ENCODE measurements at regions not wholly inside any gene's neighbourhood (a gene's known extent, or its start where the extent isn't known, plus 50 kb on each side); places are given as distances from the start of the nearest gene placed in this dataset.

DNA sequence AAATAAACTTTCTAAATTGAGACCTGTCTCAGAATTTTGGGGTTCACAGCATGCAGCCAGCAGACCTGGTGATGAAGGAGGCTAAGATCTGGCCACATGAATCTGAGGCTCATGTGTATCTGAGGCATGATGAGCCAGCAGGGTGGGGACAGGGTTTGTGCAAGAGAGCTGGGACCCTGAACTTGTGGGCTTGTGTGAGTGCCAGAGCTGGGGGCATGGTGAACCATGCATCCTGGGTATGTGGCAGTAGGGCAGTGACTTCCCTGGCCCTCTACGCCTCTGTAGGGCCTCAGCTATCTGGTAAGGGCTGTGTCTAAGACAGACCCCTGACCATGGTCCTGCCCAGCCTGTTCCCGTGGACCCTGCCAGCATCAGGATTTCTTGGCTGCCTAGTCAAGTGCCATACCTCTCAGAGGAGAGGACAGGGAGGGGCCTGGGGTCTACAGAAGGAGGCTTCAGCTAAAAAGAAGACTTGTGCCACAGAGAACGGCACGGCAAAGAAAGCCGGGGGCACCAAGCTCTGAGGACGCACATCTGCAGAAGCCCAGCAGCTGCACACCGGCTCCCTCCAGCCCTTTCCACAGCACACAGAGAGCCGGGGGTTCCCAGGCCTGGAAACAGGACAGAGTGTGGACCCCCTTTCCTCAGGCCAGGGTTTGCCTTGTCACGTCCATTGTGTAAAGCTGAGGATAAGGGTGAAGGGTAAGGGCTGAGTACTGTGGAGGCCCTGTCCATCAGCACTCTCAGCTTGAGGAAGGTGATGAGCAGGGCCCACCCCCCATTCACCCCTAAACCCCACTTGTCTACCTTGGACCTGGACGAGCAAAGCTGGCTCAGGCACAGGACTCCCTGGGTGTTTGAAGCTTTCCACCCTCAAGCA, 130.1 kb downstream of the MRPL36 start:
- TF ChIP-seq, protein P1, sequence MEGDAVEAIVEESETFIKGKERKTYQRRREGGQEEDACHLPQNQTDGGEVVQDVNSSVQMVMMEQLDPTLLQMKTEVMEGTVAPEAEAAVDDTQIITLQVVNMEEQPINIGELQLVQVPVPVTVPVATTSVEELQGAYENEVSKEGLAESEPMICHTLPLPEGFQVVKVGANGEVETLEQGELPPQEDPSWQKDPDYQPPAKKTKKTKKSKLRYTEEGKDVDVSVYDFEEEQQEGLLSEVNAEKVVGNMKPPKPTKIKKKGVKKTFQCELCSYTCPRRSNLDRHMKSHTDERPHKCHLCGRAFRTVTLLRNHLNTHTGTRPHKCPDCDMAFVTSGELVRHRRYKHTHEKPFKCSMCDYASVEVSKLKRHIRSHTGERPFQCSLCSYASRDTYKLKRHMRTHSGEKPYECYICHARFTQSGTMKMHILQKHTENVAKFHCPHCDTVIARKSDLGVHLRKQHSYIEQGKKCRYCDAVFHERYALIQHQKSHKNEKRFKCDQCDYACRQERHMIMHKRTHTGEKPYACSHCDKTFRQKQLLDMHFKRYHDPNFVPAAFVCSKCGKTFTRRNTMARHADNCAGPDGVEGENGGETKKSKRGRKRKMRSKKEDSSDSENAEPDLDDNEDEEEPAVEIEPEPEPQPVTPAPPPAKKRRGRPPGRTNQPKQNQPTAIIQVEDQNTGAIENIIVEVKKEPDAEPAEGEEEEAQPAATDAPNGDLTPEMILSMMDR (IDR thresholded peaks at IDR 0.05) = no peak
- TF ChIP-seq SMAD3 (CRISPR knock-in tag; IDR thresholded peaks at IDR 0.05; ENCODE audit: borderline replicate concordance) (no peak), USF2 (CRISPR knock-in tag; IDR thresholded peaks at IDR 0.05) (no peak), ESRRA (CRISPR knock-in tag; IDR thresholded peaks at IDR 0.05; ENCODE audit: borderline replicate concordance) (no peak), FOXK1 (CRISPR knock-in tag; IDR thresholded peaks at IDR 0.05) (no peak), ATF3 (CRISPR knock-in tag; conservative IDR thresholded peaks at IDR 0.05) (no peak), ZNF425 (CRISPR knock-in tag; conservative IDR thresholded peaks at IDR 0.05) (no peak)
- TF ChIP-seq, protein P2, sequence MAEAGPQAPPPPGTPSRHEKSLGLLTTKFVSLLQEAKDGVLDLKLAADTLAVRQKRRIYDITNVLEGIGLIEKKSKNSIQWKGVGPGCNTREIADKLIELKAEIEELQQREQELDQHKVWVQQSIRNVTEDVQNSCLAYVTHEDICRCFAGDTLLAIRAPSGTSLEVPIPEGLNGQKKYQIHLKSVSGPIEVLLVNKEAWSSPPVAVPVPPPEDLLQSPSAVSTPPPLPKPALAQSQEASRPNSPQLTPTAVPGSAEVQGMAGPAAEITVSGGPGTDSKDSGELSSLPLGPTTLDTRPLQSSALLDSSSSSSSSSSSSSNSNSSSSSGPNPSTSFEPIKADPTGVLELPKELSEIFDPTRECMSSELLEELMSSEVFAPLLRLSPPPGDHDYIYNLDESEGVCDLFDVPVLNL (CRISPR knock-in tag; IDR thresholded peaks at IDR 0.05; ENCODE audit: borderline replicate concordance, low read depth) = no peak
- TF ChIP-seq, protein P3, sequence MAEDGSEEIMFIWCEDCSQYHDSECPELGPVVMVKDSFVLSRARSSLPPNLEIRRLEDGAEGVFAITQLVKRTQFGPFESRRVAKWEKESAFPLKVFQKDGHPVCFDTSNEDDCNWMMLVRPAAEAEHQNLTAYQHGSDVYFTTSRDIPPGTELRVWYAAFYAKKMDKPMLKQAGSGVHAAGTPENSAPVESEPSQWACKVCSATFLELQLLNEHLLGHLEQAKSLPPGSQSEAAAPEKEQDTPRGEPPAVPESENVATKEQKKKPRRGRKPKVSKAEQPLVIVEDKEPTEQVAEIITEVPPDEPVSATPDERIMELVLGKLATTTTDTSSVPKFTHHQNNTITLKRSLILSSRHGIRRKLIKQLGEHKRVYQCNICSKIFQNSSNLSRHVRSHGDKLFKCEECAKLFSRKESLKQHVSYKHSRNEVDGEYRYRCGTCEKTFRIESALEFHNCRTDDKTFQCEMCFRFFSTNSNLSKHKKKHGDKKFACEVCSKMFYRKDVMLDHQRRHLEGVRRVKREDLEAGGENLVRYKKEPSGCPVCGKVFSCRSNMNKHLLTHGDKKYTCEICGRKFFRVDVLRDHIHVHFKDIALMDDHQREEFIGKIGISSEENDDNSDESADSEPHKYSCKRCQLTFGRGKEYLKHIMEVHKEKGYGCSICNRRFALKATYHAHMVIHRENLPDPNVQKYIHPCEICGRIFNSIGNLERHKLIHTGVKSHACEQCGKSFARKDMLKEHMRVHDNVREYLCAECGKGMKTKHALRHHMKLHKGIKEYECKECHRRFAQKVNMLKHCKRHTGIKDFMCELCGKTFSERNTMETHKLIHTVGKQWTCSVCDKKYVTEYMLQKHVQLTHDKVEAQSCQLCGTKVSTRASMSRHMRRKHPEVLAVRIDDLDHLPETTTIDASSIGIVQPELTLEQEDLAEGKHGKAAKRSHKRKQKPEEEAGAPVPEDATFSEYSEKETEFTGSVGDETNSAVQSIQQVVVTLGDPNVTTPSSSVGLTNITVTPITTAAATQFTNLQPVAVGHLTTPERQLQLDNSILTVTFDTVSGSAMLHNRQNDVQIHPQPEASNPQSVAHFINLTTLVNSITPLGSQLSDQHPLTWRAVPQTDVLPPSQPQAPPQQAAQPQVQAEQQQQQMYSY (CRISPR knock-in tag; IDR thresholded peaks at IDR 0.05) = no peak
- TF ChIP-seq, protein P4, sequence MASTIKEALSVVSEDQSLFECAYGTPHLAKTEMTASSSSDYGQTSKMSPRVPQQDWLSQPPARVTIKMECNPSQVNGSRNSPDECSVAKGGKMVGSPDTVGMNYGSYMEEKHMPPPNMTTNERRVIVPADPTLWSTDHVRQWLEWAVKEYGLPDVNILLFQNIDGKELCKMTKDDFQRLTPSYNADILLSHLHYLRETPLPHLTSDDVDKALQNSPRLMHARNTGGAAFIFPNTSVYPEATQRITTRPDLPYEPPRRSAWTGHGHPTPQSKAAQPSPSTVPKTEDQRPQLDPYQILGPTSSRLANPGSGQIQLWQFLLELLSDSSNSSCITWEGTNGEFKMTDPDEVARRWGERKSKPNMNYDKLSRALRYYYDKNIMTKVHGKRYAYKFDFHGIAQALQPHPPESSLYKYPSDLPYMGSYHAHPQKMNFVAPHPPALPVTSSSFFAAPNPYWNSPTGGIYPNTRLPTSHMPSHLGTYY (CRISPR knock-in tag; IDR thresholded peaks at IDR 0.05) = no peak

All from WTC11 (cell line).